ENCODE measurements at regions not wholly inside any gene's neighbourhood (a gene's known extent, or its start where the extent isn't known, plus 50 kb on each side); places are given as distances from the start of the nearest gene placed in this dataset.
A peak's percentile ranks its signal among the peaks of the same experiment; 100 is the strongest.

DNA sequence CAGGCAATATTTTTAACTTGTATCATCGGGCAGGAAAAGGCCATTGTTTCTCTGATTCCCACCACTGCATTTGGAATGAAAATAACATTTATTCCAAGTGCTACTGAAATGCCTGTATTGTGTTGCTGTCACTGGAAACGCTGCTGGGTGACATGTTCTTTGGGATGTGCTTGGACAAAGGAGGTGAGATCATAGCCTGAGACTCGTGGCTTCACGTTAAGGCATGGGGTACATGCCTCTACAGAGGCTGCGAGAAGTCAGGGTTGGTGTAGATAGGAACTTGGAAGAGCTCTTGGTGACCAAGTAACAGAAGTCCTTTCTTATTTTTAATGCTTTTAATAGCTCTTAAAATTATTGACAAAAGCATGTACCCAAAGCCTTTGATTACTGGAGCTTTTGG, 58.8 kb upstream of the MAF start:
- no peak for DNase-seq (ENCODE audit: low spot score)

DNA sequence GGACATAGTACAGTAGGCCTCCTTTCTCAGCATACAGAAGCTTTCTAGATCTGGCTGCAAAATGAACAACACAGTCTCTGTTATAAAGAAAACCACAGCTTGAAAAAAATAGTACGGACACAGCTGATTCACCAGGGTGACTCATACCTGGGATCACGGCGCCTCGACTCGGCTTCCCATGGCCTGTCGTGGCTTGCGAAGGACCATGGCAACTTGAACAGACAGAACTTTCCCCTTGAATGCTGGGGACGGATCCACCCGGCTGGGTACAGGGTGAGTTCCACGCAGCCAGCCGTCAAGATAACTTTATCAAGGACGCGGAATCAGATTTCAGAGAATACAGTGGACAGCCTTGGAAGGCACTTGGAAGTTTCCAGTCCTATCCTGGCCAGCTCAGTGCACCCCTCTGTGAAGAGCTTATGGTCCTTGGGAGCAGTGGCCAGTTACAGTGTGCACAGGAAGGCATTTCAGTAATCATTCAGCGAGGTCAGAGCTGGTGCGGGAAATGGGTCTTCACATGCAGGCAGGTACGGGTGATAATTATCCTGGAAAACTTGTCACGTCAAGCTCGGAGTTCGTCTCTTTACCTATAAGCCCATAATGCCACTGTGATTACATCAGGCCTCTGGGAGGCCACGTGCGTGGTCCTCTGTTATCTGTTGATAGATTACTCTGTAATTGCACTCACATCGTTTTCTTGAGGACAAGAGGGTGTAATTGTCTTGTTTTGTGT, 57.9 kb upstream of the MAF start:
- DNase-seq (ENCODE audit: low spot score): no peak

DNA sequence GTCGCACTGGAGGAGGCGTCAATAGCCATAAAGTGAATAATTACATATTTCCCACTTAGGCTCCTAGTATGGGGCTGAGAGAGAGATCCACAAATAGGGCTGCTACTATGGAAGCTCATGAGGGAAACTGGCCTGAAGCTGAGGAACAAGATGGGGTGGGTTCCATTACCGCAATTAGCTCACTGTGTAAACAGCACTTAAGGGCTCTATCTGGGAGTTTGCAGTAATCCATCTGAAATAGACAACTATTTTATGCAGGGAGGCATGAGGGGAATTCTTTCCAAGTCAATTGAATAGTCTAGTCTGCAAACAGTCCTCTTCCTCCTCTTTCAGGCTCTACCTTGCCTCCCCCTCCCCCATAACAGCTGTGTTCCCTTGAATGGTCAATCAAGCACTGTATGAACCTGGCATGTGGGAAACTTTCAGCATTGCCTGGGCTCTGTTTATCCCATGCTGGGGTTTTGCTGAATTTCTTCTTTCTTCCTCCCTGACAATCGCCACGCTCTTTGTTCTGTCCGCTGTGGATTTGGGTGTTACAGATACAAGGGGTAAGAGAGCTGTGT, 56.1 kb upstream of the MAF start:
- DNase-seq (ENCODE audit: low spot score): no peak

DNA sequence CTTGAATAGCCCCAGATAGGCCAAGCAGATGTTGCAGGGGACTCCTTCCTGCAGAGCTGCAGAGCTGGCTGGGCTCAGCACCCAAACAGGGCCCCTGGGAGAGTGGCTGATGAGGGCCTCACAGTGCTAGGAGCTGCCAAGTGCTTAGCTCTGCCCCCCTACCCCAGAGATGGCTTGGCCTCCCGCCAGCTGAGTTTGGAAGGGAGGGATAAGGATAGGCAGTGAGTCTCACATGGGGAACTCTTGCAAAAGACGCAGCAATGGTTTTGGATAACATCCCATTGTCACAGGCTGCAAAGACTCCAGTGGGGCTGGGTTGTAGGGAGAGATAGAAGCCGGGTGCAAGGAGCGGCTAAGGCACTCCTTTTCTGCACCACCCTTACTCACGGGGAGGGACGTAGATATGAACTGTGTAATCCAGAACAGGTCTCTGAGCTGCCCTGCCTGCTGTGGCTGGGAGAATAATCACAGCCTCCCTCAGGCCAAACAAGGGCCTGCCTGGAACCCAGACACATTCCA, 52.9 kb upstream of the MAF start:
- peak; percentile 11 for DNase-seq (ENCODE audit: low spot score)

DNA sequence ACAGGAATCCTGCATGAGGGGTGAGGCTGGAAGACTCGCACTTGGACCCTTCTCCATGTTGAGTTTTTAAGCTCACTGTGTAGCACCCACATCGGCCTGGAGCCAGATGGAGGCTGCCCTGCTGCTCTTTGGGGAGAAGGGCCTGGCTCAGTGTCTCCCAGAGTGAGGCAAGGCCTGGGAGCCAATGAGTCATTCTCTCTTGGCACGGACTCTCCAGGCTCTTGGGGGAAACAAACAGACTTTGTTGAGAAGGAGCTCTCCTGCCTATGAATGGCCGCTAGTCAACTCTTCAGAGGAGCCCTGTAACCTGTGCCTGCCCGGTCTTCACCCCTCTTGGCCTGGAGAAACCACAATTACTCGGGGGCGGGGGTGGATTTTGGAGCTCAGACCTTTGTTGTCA, 50.8 kb upstream of the MAF start:
- peak; percentile 63 for DNase-seq (ENCODE audit: low spot score)
